GM12875 (cell line): ENCODE measurements at regions not wholly inside any gene's neighbourhood (a gene's known extent, or its start where the extent isn't known, plus 50 kb on each side); places are given as distances from the start of the nearest gene placed in this dataset.

ENCODE experiments used
- H3K4me3 ChIP-seq: one replicate; pipeline ENCODE4 v1.5.1; 2011; ENCODE audit warnings: low read depth, low read length, control low read depth
- CTCF ChIP-seq: IDR thresholded peaks from 2 replicates; pipeline ENCODE4 v1.5.1; 2011; ENCODE audit warnings: low read depth, mild to moderate bottlenecking, control low read depth, inconsistent platforms, low read length, moderate library complexity, borderline replicate concordance; ENCODE audit not compliant: insufficient read depth

- no peak for TF ChIP-seq CTCF
These were observed 410.1 kb upstream of the TSHZ3 start for GRCh38 chr19:31759359-31759758.

GRCh38 chr19:31761281-31761913 lies 412.2 kb upstream of the TSHZ3 start:
- no peak for TF ChIP-seq CTCF
- H3K4me3 ChIP-seq: no peak overlapping the region

More at GRCh38 chr19:31759359-31759758, 410.1 kb upstream of the TSHZ3 start:
- no peak overlapping the region for H3K4me3 ChIP-seq

GRCh38 chr19:31770223-31770622 lies 421.0 kb upstream of the TSHZ3 start:
- TF ChIP-seq CTCF: no peak
- no peak overlapping the region for H3K4me3 ChIP-seq

- H3K4me3 ChIP-seq: no peak overlapping the region
These were observed 423.7 kb upstream of the TSHZ3 start for GRCh38 chr19:31772915-31773314.

GRCh38 chr19:31781542-31781941 lies 432.3 kb upstream of the TSHZ3 start:
- TF ChIP-seq CTCF: no peak
- H3K4me3 ChIP-seq: no peak overlapping the region

More at GRCh38 chr19:31772915-31773314, 423.7 kb upstream of the TSHZ3 start:
- TF ChIP-seq CTCF: no peak

- H3K4me3 ChIP-seq: no peak overlapping the region
These were observed 434.4 kb upstream of the TSHZ3 start for GRCh38 chr19:31783592-31783991.

More at GRCh38 chr19:31783592-31783991, 434.4 kb upstream of the TSHZ3 start:
- TF ChIP-seq CTCF: no peak
